A673 (cell line): ENCODE measurements at regions not wholly inside any gene's neighbourhood (a gene's known extent, or its start where the extent isn't known, plus 50 kb on each side); places are given as distances from the start of the nearest gene placed in this dataset.
"Not testable (repeated sequence)": the region's sequence is repeated elsewhere in the genome, so short reads cannot be mapped to it uniquely, and the experiment has no call there.

Experiments used
- BruUV-seq: library from RNA; stranded (reverse); fragments of 400-500 nt; replicated peaks from 2 replicates; lab custom pipeline; 2021; lab: Mats Ljungman, UMichigan
- CTCF ChIA-PET: fragments of 300-600 bp; sonication (Branson Sonifier 250); formaldehyde crosslinking; loops from one replicate; lab custom pipeline; 2022; ENCODE audit warnings: antibody characterized with exemption; lab: Charles Lee
- POLR2A ChIA-PET: fragments of 300-600 bp; sonication (Branson Sonifier 250); formaldehyde crosslinking; loops from one replicate; lab custom pipeline; 2022; ENCODE audit warnings: antibody characterized with exemption; ENCODE audit not compliant: low non-redundant PET; lab: Charles Lee
- DNase-seq: peaks from one replicate; pipeline ENCODE4 v3.0.0-alpha.2; 2015; ENCODE audit warnings: low spot score
- H3K27ac ChIP-seq: fragments of 200-600 bp; sonication (generic); 2 replicates; pipeline ENCODE4 v1.5.1; 2016; ENCODE audit warnings: mixed run types, low read depth, mild to moderate bottlenecking, mixed read lengths, antibody characterized with exemption, low read length; ENCODE audit not compliant: poor library complexity, severe bottlenecking
- H3K27me3 ChIP-seq: fragments of 200-600 bp; sonication (generic); replicated peaks from 2 replicates; pipeline ENCODE4 v1.6.1; 2017; ENCODE audit warnings: mixed run types, low read depth, mild to moderate bottlenecking, mixed read lengths, antibody characterized with exemption, low read length; ENCODE audit not compliant: insufficient read depth, poor library complexity
- H3K36me3 ChIP-seq: fragments of 200-600 bp; sonication (generic); 2 replicates; pipeline ENCODE4 v1.6.1; 2016; ENCODE audit warnings: mixed run types, mild to moderate bottlenecking, mixed read lengths, antibody characterized with exemption, low read length; ENCODE audit not compliant: insufficient read depth, poor library complexity, severe bottlenecking
- H3K4me1 ChIP-seq: fragments of 200-600 bp; sonication (generic); 2 replicates; pipeline ENCODE4 v1.6.1; 2017; ENCODE audit warnings: mixed run types, mild to moderate bottlenecking, mixed read lengths, antibody characterized with exemption, low read length; ENCODE audit not compliant: insufficient read depth, poor library complexity, severe bottlenecking
- H3K4me3 ChIP-seq: fragments of 200-600 bp; sonication (generic); 2 replicates; pipeline ENCODE4 v1.5.1; 2016; ENCODE audit warnings: low read depth, mixed run types, mild to moderate bottlenecking, mixed read lengths, low read length; ENCODE audit not compliant: poor library complexity, severe bottlenecking
- H3K9me3 ChIP-seq: fragments of 200-600 bp; sonication (generic); 2 replicates; pipeline ENCODE4 v1.6.1; 2016; ENCODE audit warnings: mixed run types, low read depth, mild to moderate bottlenecking, mixed read lengths, antibody characterized with exemption, low read length; ENCODE audit not compliant: poor library complexity, severe bottlenecking
- CTCF ChIP-seq: fragments of 300-800, 200-600 bp; sonication (generic); conservative IDR thresholded peaks from 2 replicates; pipeline ENCODE4 v1.5.1; 2017; ENCODE audit warnings: low read depth, mild to moderate bottlenecking, antibody characterized with exemption, low read length, moderate library complexity, mixed read lengths
- EZH2 ChIP-seq: fragments of 200-600 bp; sonication (generic); IDR thresholded peaks from 2 replicates; pipeline ENCODE4 v1.6.1; 2017; ENCODE audit warnings: borderline replicate concordance, low read depth, mild to moderate bottlenecking, mixed read lengths, antibody characterized with exemption, low read length; ENCODE audit not compliant: poor library complexity, severe bottlenecking
- intact Hi-C: fragments of 100-400 bp; cut with micrococcal nuclease; formaldehyde crosslinking; loops from one replicate; pipeline ENCODE4 v1.10.0; 2022; ENCODE audit not compliant: unreplicated experiment

- CTCF ChIA-PET, POLR2A ChIA-PET: not testable (repeated sequence)
Observed at GRCh38 chr21:31819692-31820091, 53.1 kb upstream of the HUNK start.

GRCh38 chr21:31814356-31814755, 58.5 kb upstream of the HUNK start:
- H3K4me1 ChIP-seq, H3K36me3 ChIP-seq, H3K4me3 ChIP-seq, intact Hi-C loops, CTCF ChIA-PET, H3K9me3 ChIP-seq, DNase-seq, H3K27ac ChIP-seq, H3K27me3 ChIP-seq, BruUV-seq, POLR2A ChIA-PET: not testable (repeated sequence)

More at GRCh38 chr21:31819692-31820091, 53.1 kb upstream of the HUNK start:
- DNase-seq, H3K4me3 ChIP-seq, H3K36me3 ChIP-seq, H3K9me3 ChIP-seq, H3K27ac ChIP-seq, H3K27me3 ChIP-seq, H3K4me1 ChIP-seq, BruUV-seq, intact Hi-C loops: not testable (repeated sequence)

GRCh38 chr21:31813862-31814261, 59.0 kb upstream of the HUNK start:
- Histone ChIP-seq H3K27ac (no peak overlapping the region), H3K4me1 (no peaks in the 10 kb centered on the region), H3K4me3 (no peak overlapping the region), H3K36me3 (no peaks in the 10 kb centered on the region), H3K9me3 (no peaks in the 10 kb centered on the region), H3K27me3 (peaks cover 4% of the 10 kb centered on the region)
- no TSS peak for BruUV-seq
- ChIA-PET CTCF (no interaction called here), POLR2A (no interaction called here)
- DNase-seq, result no peak
- intact Hi-C loops, result no loop called here
- TF ChIP-seq EZH2, result no peak
- TF ChIP-seq CTCF, result no peak

GRCh38 chr21:31804008-31804394, 68.8 kb upstream of the HUNK start:
- no peaks in the 10 kb centered on the region for H3K9me3 ChIP-seq
- DNase-seq, result no peak
- POLR2A ChIA-PET, result no interaction called here
- TF ChIP-seq EZH2 (no peak), CTCF (no peak)
- no peaks in the 10 kb centered on the region for H3K4me1 ChIP-seq
- CTCF ChIA-PET, result no interaction called here
- BruUV-seq, result no TSS peak
- intact Hi-C loops, result no loop called here
- H3K4me3 ChIP-seq, result no peak overlapping the region
- H3K27ac ChIP-seq, result no peak overlapping the region
- H3K27me3 ChIP-seq, result peaks cover 12% of the 10 kb centered on the region
- H3K36me3 ChIP-seq, result no peaks in the 10 kb centered on the region
